Ovary (tissue), 7 donors: ENCODE measurements at regions not wholly inside any gene's neighbourhood (a gene's known extent, or its start where the extent isn't known, plus 50 kb on each side); places are given as distances from the start of the nearest gene placed in this dataset.
A peak's percentile ranks its signal among the peaks of the same experiment; 100 is the strongest.

Source experiments
- DNase-seq, 5 donors: peaks; one replicate each; pipeline ENCODE4 v3.0.0-alpha.2; 2019 to 2020
- H3K27ac ChIP-seq, 2 donors: fragments of 200-600 bp; one replicate each; pipeline versions ENCODE4 v1.5.1 to v1.8.0; 2019 to 2022
- H3K27me3 ChIP-seq: fragments of 200-600 bp; one replicate; pipeline ENCODE4 v1.8.0; 2022
- H3K36me3 ChIP-seq: fragments of 200-600 bp; sonication (generic); one replicate; pipeline ENCODE4 v1.5.1; 2019
- H3K4me1 ChIP-seq: one replicate; pipeline ENCODE4 v1.8.1; 2013; ENCODE audit warnings: mild to moderate bottlenecking, moderate library complexity; ENCODE audit not compliant: insufficient read depth
- H3K4me3 ChIP-seq: fragments of 200-600 bp; sonication (generic); one replicate; pipeline ENCODE4 v1.5.1; 2017
- H3K9me3 ChIP-seq, 2 donors: fragments of 200-600 bp in 1 of 2; sonication (generic) in 1 of 2; one replicate each; pipeline versions ENCODE4 v1.5.1 to v1.8.1; 2013 to 2019; ENCODE audit warnings: mild to moderate bottlenecking in 1 of 2, moderate library complexity in 1 of 2
- CTCF ChIP-seq, 3 donors: fragments of 450-650 bp in 2 of 3; fragments of 200-600 bp in 1 of 3; IDR thresholded peaks; one replicate each; pipeline versions ENCODE4 v1.5.1 to v1.8.0; 2016 to 2022; ENCODE audit warnings: antibody characterized with exemption in 3 of 3, mild to moderate bottlenecking in 1 of 3
- EP300 ChIP-seq: sonication (generic); formaldehyde crosslinking; IDR thresholded peaks from one replicate; pipeline ENCODE4 v1.6.1; 2017; ENCODE audit warnings: antibody characterized with exemption
- POLR2A ChIP-seq: fragments of 450-650 bp; IDR thresholded peaks from one replicate; pipeline ENCODE4 v1.6.1; 2017; ENCODE audit warnings: antibody characterized with exemption, mild to moderate bottlenecking, moderate library complexity
- WGBS, 3 donors: extraction: QIAGEN DNeasy Blood & Tissue Kit in 1 of 3; methylation state at CpG; one replicate each; pipeline versions ENCODE4 v1.1.5 to v1.1.7; 2013 to 2017; 5-methylcytosine and 5-hydroxymethylcytosine counted together
- intact Hi-C, 4 donors: fragments of 100-400 bp; cut with DNase I; formaldehyde crosslinking; loops; one replicate each; pipeline versions ENCODE4 v1.11.0 to v1.15.1; 2022 to 2023
- donor health status: DM: no; HTN: no; CAD: no; lungs with moderate emphysema.
- donor health status: DM: no; HTN: no; CAD: no.
- donor health status: Bipolar disorder and iron deficiency.
- donor health status: DM: no; HTN: no; CAD: no.
- donor health status: DM: yes; HTN: yes; CAD: no.

GRCh38 chr9:38294220-38294960, 98.1 kb upstream of the ALDH1B1 start:
- intact Hi-C loops = loop anchor here in 1 of 4 donors (5.0 kb wide), 1 partner anchor 48 kb away; no protein-coding TSS in a partner anchor
- DNase-seq = peak in 4 of 5 donors; percentile 27 to 51 (median 42)
- WGBS, 3 donors = 10 to 14% (median 11%) methylated on average over 8 of the region's 8 CpGs
- H3K4me1 ChIP-seq = peaks cover 1% of the 10 kb centered on the region
- H3K27me3 ChIP-seq = no peaks in the 10 kb centered on the region
- peak overlapping the region in 1 of 2 donors; percentile 9 for H3K27ac ChIP-seq
- no peak for TF ChIP-seq EP300
- no peak for TF ChIP-seq CTCF (IDR thresholded peaks at IDR 0.05)
- no peak for TF ChIP-seq POLR2A
- no peaks in the 10 kb centered on the region for H3K36me3 ChIP-seq
- no peaks in the 10 kb centered on the region for H3K9me3 ChIP-seq
- H3K4me3 ChIP-seq = no peak overlapping the region

- WGBS, 3 donors = 85 to 91% (median 91%) methylated on average over 4 of the region's 4 CpGs
- DNase-seq = no peak
- intact Hi-C loops = loop anchor here in 1 of 4 donors (5.0 kb wide), 1 partner anchor 49 kb away; no protein-coding TSS in a partner anchor
These were observed 99.5 kb upstream of the ALDH1B1 start for GRCh38 chr9:38293022-38293421.

GRCh38 chr9:38292480-38292879, 100.0 kb upstream of the ALDH1B1 start:
- H3K27me3 ChIP-seq = no peaks in the 10 kb centered on the region
- WGBS, 3 donors = 88 to 92% (median 89%) methylated on average over 5 of the region's 5 CpGs
- intact Hi-C loops = loop anchor here in 1 of 4 donors (5.0 kb wide), 1 partner anchor 50 kb away; no protein-coding TSS in a partner anchor
- H3K4me1 ChIP-seq = peaks cover 1% of the 10 kb centered on the region
- no peak overlapping the region for H3K27ac ChIP-seq
- no peak for DNase-seq
- TF ChIP-seq CTCF (IDR thresholded peaks at IDR 0.05) = no peak
- no peak for TF ChIP-seq EP300
- TF ChIP-seq POLR2A = no peak
- H3K36me3 ChIP-seq = no peaks in the 10 kb centered on the region
- H3K9me3 ChIP-seq = no peaks in the 10 kb centered on the region
- H3K4me3 ChIP-seq = no peak overlapping the region

More at GRCh38 chr9:38293022-38293421, 99.5 kb upstream of the ALDH1B1 start:
- no peak for TF ChIP-seq CTCF (IDR thresholded peaks at IDR 0.05)
- no peak for TF ChIP-seq POLR2A
- no peak for TF ChIP-seq EP300
- Histone ChIP-seq H3K27me3 (no peaks in the 10 kb centered on the region), H3K4me1 (peaks cover 1% of the 10 kb centered on the region), H3K27ac (no peak overlapping the region), H3K4me3 (no peak overlapping the region), H3K36me3 (no peaks in the 10 kb centered on the region), H3K9me3 (no peaks in the 10 kb centered on the region)

- Histone ChIP-seq H3K4me1 (peaks cover 1% of the 10 kb centered on the region), H3K27ac (no peak overlapping the region), H3K36me3 (no peaks in the 10 kb centered on the region), H3K9me3 (no peaks in the 10 kb centered on the region), H3K4me3 (no peak overlapping the region), H3K27me3 (no peaks in the 10 kb centered on the region)
- intact Hi-C loops = loop anchor here in 1 of 4 donors (5.0 kb wide), 1 partner anchor 52 kb away; no protein-coding TSS in a partner anchor
- TF ChIP-seq EP300 (no peak), POLR2A (no peak), CTCF (IDR thresholded peaks at IDR 0.05) (no peak)
- no peak for DNase-seq
- 83 to 89% (median 88%) methylated on average over 10 to 11 of the region's 11 CpGs for WGBS, 3 donors
These were observed 102.6 kb upstream of the ALDH1B1 start for GRCh38 chr9:38289866-38290245.
